WTC11 (cell line): ENCODE measurements at regions not wholly inside any gene's neighbourhood (a gene's known extent, or its start where the extent isn't known, plus 50 kb on each side); places are given as distances from the start of the nearest gene placed in this dataset.

Experiments
- ATAC-seq: fragments of 200-7000 bp; cut with Tn5 transposase; 2 replicates; pipeline ENCODE4 v1.10.0; 2021; ENCODE audit warnings: mild to moderate bottlenecking, moderate library complexity
- CTCF ChIA-PET: fragments of 300-600 bp; sonication (Branson Sonifier 250); formaldehyde crosslinking; loops from one replicate; lab custom pipeline; 2021; ENCODE audit warnings: antibody characterized with exemption; lab: Charles Lee
- POLR2A ChIA-PET: fragments of 350-600 bp; sonication (Branson Sonifier 250); formaldehyde crosslinking; loops from one replicate; lab custom pipeline; 2021; ENCODE audit warnings: antibody characterized with exemption; lab: Charles Lee
- DNase-seq: peaks from one replicate; pipeline ENCODE4 v3.0.0; 2021; ENCODE audit warnings: low spot score
- H3K27ac Mint-ChIP-seq: 2 replicates; pipeline ENCODE4 v1.8.0; 2021; ENCODE audit warnings: mixed read lengths
- H3K27me3 Mint-ChIP-seq: 2 replicates; pipeline ENCODE4 v1.8.0; 2021; ENCODE audit warnings: low read depth, mild to moderate bottlenecking, moderate library complexity, mixed read lengths
- H3K36me3 Mint-ChIP-seq: 2 replicates; pipeline ENCODE4 v1.8.0; 2021; ENCODE audit warnings: mixed read lengths
- H3K4me1 Mint-ChIP-seq: 2 replicates; pipeline ENCODE4 v1.8.0; 2022; ENCODE audit warnings: mixed read lengths
- H3K4me3 Mint-ChIP-seq: 2 replicates; pipeline ENCODE4 v1.8.0; 2021; ENCODE audit warnings: mild to moderate bottlenecking, moderate library complexity, mixed read lengths
- H3K9me3 Mint-ChIP-seq: 2 replicates; pipeline ENCODE4 v1.8.0; 2021; ENCODE audit warnings: mixed read lengths
- ELF4 ChIP-seq: sonication (generic); formaldehyde crosslinking; IDR thresholded peaks from 2 replicates; pipeline ENCODE4 v1.8.1; 2022; ENCODE audit warnings: low read depth, mild to moderate bottlenecking, moderate library complexity, missing genetic modification reagents
- ESRRA ChIP-seq: sonication (generic); formaldehyde crosslinking; IDR thresholded peaks from 2 replicates; pipeline ENCODE4 v1.8.1; 2022; ENCODE audit warnings: mild to moderate bottlenecking, missing genetic modification reagents, borderline replicate concordance
- FOXJ3 ChIP-seq: sonication (generic); formaldehyde crosslinking; IDR thresholded peaks from 2 replicates; pipeline ENCODE4 v1.9.0; 2021; ENCODE audit warnings: missing genetic modification reagents, mild to moderate bottlenecking, borderline replicate concordance
- GTF2I ChIP-seq: fragments of 250-450 bp; sonication (Bioruptor Pico); conservative IDR thresholded peaks from 2 replicates; pipeline ENCODE4 v1.4.0; 2021; ENCODE audit warnings: mild to moderate bottlenecking
- IRF2 ChIP-seq: sonication (generic); formaldehyde crosslinking; IDR thresholded peaks from 2 replicates; pipeline ENCODE4 v1.8.0; 2022; ENCODE audit warnings: low read depth, missing genetic modification reagents, borderline replicate concordance
- RELA ChIP-seq: sonication (generic); formaldehyde crosslinking; IDR thresholded peaks from 2 replicates; pipeline ENCODE4 v1.8.1; 2022; ENCODE audit warnings: missing genetic modification reagents, mild to moderate bottlenecking, borderline replicate concordance
- SMAD4 ChIP-seq: sonication (generic); formaldehyde crosslinking; IDR thresholded peaks from 2 replicates; pipeline ENCODE4 v1.8.0; 2022; ENCODE audit warnings: mild to moderate bottlenecking, missing genetic modification reagents
- USF1 ChIP-seq: sonication (generic); formaldehyde crosslinking; IDR thresholded peaks from 2 replicates; pipeline ENCODE4 v1.8.0; 2022; ENCODE audit warnings: mild to moderate bottlenecking, missing genetic modification reagents
- ZNF121 ChIP-seq: sonication (generic); formaldehyde crosslinking; IDR thresholded peaks from 2 replicates; pipeline ENCODE4 v1.8.0; 2023; ENCODE audit warnings: missing genetic modification reagents
- ZNF219 ChIP-seq: sonication (generic); formaldehyde crosslinking; IDR thresholded peaks from 2 replicates; pipeline ENCODE4 v1.8.0; 2023; ENCODE audit warnings: missing genetic modification reagents, mild to moderate bottlenecking, borderline replicate concordance
- ZNF263 ChIP-seq: sonication (generic); formaldehyde crosslinking; IDR thresholded peaks from 2 replicates; pipeline ENCODE4 v1.8.1; 2022; ENCODE audit warnings: low read depth, mild to moderate bottlenecking, moderate library complexity, missing genetic modification reagents
- ZNF396 ChIP-seq: fragments of 250-450 bp; sonication (Bioruptor Pico); IDR thresholded peaks from 2 replicates; pipeline ENCODE4 v1.8.0; 2021; ENCODE audit warnings: mild to moderate bottlenecking, moderate library complexity, borderline replicate concordance
- TF ChIP-seq, protein P1 (sequence below): sonication (generic); formaldehyde crosslinking; IDR thresholded peaks from 2 replicates; pipeline ENCODE4 v1.8.1; 2023; ENCODE audit warnings: mild to moderate bottlenecking, missing genetic modification reagents, moderate library complexity
- TF ChIP-seq, protein P2 (sequence below): fragments of 250-450 bp; sonication (Bioruptor Pico); IDR thresholded peaks from 2 replicates; pipeline ENCODE4 v1.9.0; 2021; ENCODE audit warnings: mild to moderate bottlenecking, borderline replicate concordance
- TF ChIP-seq, protein P3 (sequence below): fragments of 250-450 bp; sonication (Bioruptor Pico); IDR thresholded peaks from 2 replicates; pipeline ENCODE4 v1.9.0; 2021; ENCODE audit warnings: mild to moderate bottlenecking
- TF ChIP-seq, protein P4 (sequence below): sonication (generic); formaldehyde crosslinking; IDR thresholded peaks from 2 replicates; pipeline ENCODE4 v1.8.1; 2023; ENCODE audit warnings: mild to moderate bottlenecking, missing genetic modification reagents, moderate library complexity

GRCh38 chr1:94614168-94614815 lies 72.7 kb upstream of the F3 start:
- ChIA-PET CTCF (interaction anchor here (1.4 kb wide), 1 partner anchor 15 kb away, joined by 4 read pairs; no protein-coding TSS in a partner anchor), POLR2A (no interaction called here)
- Mint-ChIP-seq H3K27me3 (peaks cover 3% of the 10 kb centered on the region), H3K4me3 (no peak overlapping the region), H3K27ac (no peak overlapping the region), H3K9me3 (peaks cover 21% of the 10 kb centered on the region), H3K4me1 (peaks cover 45% of the 10 kb centered on the region), H3K36me3 (peaks cover 14% of the 10 kb centered on the region)
- DNase-seq (no peak), ATAC-seq (no peak)
- TF ChIP-seq ZNF121 (CRISPR knock-in tag), result no peak
- no peak for TF ChIP-seq IRF2 (CRISPR knock-in tag)
- TF ChIP-seq ZNF263 (CRISPR knock-in tag), result no peak
- TF ChIP-seq ZNF396 (CRISPR knock-in tag), result no peak
- TF ChIP-seq ZNF219 (CRISPR knock-in tag), result no peak
- TF ChIP-seq, protein P1, sequence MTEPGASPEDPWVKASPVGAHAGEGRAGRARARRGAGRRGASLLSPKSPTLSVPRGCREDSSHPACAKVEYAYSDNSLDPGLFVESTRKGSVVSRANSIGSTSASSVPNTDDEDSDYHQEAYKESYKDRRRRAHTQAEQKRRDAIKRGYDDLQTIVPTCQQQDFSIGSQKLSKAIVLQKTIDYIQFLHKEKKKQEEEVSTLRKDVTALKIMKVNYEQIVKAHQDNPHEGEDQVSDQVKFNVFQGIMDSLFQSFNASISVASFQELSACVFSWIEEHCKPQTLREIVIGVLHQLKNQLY (CRISPR knock-in tag), result no peak
- TF ChIP-seq SMAD4 (CRISPR knock-in tag), result no peak
- TF ChIP-seq, protein P2, sequence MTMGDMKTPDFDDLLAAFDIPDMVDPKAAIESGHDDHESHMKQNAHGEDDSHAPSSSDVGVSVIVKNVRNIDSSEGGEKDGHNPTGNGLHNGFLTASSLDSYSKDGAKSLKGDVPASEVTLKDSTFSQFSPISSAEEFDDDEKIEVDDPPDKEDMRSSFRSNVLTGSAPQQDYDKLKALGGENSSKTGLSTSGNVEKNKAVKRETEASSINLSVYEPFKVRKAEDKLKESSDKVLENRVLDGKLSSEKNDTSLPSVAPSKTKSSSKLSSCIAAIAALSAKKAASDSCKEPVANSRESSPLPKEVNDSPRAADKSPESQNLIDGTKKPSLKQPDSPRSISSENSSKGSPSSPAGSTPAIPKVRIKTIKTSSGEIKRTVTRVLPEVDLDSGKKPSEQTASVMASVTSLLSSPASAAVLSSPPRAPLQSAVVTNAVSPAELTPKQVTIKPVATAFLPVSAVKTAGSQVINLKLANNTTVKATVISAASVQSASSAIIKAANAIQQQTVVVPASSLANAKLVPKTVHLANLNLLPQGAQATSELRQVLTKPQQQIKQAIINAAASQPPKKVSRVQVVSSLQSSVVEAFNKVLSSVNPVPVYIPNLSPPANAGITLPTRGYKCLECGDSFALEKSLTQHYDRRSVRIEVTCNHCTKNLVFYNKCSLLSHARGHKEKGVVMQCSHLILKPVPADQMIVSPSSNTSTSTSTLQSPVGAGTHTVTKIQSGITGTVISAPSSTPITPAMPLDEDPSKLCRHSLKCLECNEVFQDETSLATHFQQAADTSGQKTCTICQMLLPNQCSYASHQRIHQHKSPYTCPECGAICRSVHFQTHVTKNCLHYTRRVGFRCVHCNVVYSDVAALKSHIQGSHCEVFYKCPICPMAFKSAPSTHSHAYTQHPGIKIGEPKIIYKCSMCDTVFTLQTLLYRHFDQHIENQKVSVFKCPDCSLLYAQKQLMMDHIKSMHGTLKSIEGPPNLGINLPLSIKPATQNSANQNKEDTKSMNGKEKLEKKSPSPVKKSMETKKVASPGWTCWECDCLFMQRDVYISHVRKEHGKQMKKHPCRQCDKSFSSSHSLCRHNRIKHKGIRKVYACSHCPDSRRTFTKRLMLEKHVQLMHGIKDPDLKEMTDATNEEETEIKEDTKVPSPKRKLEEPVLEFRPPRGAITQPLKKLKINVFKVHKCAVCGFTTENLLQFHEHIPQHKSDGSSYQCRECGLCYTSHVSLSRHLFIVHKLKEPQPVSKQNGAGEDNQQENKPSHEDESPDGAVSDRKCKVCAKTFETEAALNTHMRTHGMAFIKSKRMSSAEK, result no peak
- TF ChIP-seq GTF2I (CRISPR knock-in tag), result no peak
- no peak for TF ChIP-seq USF1
- TF ChIP-seq RELA (CRISPR knock-in tag), result no peak
- TF ChIP-seq, protein P3, sequence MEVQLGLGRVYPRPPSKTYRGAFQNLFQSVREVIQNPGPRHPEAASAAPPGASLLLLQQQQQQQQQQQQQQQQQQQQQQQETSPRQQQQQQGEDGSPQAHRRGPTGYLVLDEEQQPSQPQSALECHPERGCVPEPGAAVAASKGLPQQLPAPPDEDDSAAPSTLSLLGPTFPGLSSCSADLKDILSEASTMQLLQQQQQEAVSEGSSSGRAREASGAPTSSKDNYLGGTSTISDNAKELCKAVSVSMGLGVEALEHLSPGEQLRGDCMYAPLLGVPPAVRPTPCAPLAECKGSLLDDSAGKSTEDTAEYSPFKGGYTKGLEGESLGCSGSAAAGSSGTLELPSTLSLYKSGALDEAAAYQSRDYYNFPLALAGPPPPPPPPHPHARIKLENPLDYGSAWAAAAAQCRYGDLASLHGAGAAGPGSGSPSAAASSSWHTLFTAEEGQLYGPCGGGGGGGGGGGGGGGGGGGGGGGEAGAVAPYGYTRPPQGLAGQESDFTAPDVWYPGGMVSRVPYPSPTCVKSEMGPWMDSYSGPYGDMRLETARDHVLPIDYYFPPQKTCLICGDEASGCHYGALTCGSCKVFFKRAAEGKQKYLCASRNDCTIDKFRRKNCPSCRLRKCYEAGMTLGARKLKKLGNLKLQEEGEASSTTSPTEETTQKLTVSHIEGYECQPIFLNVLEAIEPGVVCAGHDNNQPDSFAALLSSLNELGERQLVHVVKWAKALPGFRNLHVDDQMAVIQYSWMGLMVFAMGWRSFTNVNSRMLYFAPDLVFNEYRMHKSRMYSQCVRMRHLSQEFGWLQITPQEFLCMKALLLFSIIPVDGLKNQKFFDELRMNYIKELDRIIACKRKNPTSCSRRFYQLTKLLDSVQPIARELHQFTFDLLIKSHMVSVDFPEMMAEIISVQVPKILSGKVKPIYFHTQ (CRISPR knock-in tag), result no peak

GRCh38 chr1:94612525-94613204 lies 71.1 kb upstream of the F3 start:
- Mint-ChIP-seq H3K4me3 (no peak overlapping the region), H3K36me3 (no peaks in the 10 kb centered on the region), H3K4me1 (peaks cover 40% of the 10 kb centered on the region), H3K27ac (no peak overlapping the region), H3K27me3 (peaks cover 3% of the 10 kb centered on the region; the same call in 1 of the 2 replicates), H3K9me3 (peaks cover 7% of the 10 kb centered on the region; the same call in 1 of the 2 replicates)
- CTCF ChIA-PET, result no interaction called here
- POLR2A ChIA-PET, result no interaction called here
- TF ChIP-seq, protein P4, sequence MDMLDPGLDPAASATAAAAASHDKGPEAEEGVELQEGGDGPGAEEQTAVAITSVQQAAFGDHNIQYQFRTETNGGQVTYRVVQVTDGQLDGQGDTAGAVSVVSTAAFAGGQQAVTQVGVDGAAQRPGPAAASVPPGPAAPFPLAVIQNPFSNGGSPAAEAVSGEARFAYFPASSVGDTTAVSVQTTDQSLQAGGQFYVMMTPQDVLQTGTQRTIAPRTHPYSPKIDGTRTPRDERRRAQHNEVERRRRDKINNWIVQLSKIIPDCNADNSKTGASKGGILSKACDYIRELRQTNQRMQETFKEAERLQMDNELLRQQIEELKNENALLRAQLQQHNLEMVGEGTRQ (CRISPR knock-in tag), result no peak
- TF ChIP-seq ESRRA (no peak), ELF4 (CRISPR knock-in tag) (no peak), FOXJ3 (CRISPR knock-in tag) (no peak)
- ATAC-seq (no peak), DNase-seq (no peak)
